LNCaP clone FGC (cell line): ENCODE measurements at regions not wholly inside any gene's neighbourhood (a gene's known extent, or its start where the extent isn't known, plus 50 kb on each side); places are given as distances from the start of the nearest gene placed in this dataset.

Experiments
- DNase-seq: peaks from one replicate; pipeline ENCODE4 v3.0.0-alpha.2; 2011; ENCODE audit warnings: low read depth
- H3K4me3 ChIP-seq: 2 replicates; pipeline ENCODE4 v1.5.1; 2011; ENCODE audit warnings: mild to moderate bottlenecking, low read depth, low read length, control low read depth
- TF ChIP-seq, protein P1 (sequence below): IDR thresholded peaks from 2 replicates; pipeline ENCODE4 v1.5.1; 2012; ENCODE audit warnings: mild to moderate bottlenecking; ENCODE audit not compliant: control insufficient read depth, insufficient read depth; ENCODE audit errors: extremely low read depth

DNA sequence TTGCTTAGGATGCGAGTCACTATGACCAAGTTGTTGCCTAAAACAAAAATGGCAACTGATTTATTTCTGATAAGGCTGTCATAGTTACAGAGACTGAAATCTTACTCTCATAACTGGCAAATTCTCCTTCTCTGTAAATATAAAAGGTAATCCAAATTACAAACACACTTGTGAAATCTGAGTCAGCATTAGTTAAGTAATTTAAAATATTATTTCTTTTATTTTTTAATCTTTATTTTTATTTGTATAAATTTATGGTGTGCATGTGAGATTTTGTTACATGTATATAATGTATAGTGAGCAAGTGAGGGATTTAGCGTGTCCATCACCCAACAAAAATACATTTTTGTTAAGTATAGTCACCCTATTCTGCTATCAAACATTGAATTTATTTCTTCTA is 1342.8 kb upstream of the TMEFF2 start:
- TF ChIP-seq, protein P1, sequence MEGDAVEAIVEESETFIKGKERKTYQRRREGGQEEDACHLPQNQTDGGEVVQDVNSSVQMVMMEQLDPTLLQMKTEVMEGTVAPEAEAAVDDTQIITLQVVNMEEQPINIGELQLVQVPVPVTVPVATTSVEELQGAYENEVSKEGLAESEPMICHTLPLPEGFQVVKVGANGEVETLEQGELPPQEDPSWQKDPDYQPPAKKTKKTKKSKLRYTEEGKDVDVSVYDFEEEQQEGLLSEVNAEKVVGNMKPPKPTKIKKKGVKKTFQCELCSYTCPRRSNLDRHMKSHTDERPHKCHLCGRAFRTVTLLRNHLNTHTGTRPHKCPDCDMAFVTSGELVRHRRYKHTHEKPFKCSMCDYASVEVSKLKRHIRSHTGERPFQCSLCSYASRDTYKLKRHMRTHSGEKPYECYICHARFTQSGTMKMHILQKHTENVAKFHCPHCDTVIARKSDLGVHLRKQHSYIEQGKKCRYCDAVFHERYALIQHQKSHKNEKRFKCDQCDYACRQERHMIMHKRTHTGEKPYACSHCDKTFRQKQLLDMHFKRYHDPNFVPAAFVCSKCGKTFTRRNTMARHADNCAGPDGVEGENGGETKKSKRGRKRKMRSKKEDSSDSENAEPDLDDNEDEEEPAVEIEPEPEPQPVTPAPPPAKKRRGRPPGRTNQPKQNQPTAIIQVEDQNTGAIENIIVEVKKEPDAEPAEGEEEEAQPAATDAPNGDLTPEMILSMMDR = no peak
- no peak overlapping the region for H3K4me3 ChIP-seq
- DNase-seq = no peak

DNA sequence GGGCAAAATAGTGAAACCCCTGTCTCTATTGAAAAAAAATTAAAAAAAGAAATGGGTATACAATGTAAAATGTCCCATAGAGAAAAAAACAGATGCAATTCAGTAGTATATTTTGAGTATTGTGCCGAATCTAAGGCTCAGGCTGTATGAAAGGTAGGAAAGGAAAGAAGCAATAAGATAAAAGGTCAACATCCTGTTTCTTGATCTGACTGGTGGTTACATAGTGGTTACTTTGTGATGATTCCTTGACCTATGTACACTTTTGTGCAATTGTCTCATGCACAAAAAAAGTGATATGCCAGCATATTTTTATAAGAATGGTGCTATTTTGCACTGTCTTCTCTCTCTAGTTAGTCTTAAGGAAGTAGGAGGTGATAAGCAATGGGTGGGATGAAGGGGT is 1333.7 kb upstream of the TMEFF2 start:
- H3K4me3 ChIP-seq = no peak overlapping the region
- no peak for DNase-seq
- TF ChIP-seq, protein P1 = no peak

DNA sequence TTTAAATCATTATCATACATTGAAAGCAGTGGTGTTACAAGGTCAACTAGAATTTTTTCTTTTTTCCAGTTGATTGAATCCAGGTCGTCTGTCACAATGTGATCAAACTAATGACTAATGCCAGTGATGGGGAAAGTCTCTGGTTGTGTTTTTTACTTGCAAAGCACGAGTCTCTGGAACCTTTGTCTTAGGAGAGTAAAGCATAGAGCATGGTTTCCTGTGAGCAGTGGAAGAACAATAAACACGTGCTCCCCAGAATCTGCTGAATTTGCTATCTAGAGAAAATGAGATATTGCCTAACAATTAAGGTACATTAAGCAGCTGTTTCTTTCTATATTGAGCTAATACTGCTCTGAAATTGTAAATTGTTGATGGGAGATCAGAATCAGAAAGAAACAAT is 1332.4 kb upstream of the TMEFF2 start:
- TF ChIP-seq, protein P1 = no peak
- no peak overlapping the region for H3K4me3 ChIP-seq
- no peak for DNase-seq

DNA sequence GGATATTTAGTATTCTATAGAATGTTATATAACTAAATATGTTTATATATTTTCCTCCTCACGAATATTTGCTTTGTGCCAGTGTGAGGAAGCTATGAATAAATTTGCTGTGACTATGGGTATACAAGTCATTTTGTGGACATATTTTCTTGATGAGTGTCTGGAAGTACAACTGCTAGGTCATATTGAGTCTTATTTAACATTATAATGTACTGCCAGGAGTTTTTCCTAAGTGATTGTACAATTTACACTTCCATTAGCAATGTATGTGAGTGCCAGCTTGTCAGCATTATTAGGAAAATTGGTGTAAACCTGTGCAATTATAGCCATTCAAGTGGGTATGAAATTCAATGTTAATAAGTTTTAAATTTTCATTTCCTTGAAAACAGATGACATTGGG is 1328.9 kb upstream of the TMEFF2 start:
- no peak for DNase-seq
- TF ChIP-seq, protein P1 = no peak
- no peak overlapping the region for H3K4me3 ChIP-seq

DNA sequence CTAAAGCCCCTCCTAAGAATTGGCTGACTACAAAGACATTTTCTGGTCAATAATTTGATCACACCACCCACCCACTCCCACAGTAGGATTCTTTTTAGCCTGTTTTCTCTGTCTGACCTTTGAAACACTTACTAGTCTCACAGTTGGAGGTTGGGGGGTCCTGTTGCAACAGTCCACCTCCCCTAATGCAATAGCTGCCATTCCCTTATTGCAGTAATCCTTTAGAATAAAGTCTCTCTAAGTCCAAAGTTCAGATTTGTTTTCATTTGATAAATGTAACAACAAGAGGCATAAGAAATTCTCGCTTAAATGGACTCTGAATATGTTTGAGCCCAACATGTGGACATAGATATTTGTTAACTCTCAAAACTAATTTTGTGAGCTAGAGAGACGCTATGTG is 1326.8 kb upstream of the TMEFF2 start:
- TF ChIP-seq, protein P1 = no peak
- H3K4me3 ChIP-seq = no peak overlapping the region
- DNase-seq = no peak

DNA sequence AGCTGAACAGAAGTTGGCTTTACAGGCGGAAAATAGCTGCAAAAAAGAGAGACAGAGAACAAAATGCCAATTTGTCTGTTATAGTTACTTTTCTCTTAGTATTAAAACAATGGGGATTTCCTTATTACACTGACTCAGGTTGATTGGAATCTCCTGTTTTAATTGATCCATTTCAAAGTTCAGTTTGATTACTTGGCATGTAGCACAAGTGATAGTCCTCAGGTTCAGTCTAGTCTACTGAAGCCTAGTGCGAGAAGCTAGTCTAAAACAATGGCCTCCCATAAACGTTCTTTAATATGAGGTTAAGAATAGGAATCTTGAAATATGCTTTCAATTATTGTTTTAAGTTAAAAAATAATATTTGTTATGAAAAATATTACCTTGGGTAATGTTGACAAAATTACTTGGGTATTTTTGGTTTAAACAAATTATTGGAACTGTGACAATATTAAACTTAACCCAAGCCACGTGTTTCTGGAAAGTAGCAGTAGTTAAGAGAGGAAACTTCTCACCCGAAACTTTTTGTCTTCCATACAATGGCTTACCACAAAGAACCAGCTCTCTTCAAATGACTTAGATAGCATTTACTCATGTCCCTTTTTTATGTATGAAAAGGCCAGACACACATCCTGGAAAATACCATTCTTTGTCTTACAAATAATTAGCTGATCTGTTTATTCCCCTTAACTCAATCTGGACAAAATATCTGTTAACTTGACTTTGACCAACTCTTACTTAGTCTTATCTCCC is 1326.2 kb upstream of the TMEFF2 start:
- DNase-seq = no peak

More for the DNA sequence above, 1326.2 kb upstream of the TMEFF2 start:
- TF ChIP-seq, protein P1 = no peak
- H3K4me3 ChIP-seq = no peak overlapping the region
